ENCODE measurements at regions not wholly inside any gene's neighbourhood (a gene's known extent, or its start where the extent isn't known, plus 50 kb on each side); places are given as distances from the start of the nearest gene placed in this dataset.

DNA sequence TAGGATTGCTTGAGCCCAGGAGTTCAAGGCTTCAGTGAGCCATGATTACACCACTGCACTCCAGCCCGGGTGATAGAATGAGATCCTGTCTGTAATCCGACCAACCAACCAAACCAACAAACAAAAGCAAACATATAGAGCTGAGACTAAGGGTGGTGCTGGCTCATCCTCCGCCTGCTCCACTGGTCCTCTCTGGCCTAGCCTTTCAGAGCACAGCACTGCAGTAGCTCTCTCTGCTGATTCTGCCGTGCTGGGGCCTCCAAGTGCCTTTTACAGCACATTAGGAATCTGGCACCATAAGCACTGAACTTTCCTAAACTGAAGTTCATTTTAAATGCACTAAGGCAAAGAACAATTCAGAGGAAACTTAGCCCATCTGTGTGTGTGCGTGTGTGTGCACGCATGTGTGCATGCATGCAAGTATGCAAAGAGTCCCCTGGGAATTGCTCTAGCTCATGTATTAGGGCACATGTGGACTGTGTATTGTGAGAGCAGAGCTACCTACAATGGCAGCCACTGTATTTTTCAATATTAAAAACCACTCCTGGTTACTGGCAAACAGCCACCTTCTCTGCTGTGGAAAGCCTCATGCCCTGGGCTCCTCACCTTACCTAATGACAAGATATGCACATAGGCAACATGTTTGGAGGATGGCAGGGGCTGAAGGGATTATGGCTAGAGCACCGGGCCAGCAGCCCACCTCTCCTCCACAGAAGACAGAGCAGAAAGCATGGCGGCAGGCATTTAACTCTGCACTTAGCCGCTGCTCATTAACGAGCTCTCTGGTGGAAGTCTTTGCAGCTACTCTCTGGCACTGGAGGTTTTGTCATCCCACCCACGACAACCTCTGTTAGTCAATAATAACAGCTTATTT lies 223.1 kb upstream of the TSHZ3 start:
- TF ChIP-seq ZFP3 (CRISPR knock-in tag; IDR thresholded peaks at IDR 0.05) = no peak
- TF ChIP-seq, protein P1, sequence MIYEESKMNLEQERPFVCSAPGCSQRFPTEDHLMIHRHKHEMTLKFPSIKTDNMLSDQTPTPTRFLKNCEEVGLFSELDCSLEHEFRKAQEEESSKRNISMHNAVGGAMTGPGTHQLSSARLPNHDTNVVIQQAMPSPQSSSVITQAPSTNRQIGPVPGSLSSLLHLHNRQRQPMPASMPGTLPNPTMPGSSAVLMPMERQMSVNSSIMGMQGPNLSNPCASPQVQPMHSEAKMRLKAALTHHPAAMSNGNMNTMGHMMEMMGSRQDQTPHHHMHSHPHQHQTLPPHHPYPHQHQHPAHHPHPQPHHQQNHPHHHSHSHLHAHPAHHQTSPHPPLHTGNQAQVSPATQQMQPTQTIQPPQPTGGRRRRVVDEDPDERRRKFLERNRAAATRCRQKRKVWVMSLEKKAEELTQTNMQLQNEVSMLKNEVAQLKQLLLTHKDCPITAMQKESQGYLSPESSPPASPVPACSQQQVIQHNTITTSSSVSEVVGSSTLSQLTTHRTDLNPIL (CRISPR knock-in tag; IDR thresholded peaks at IDR 0.05; ENCODE audit: low read depth) = no peak
- TF ChIP-seq, protein P2, sequence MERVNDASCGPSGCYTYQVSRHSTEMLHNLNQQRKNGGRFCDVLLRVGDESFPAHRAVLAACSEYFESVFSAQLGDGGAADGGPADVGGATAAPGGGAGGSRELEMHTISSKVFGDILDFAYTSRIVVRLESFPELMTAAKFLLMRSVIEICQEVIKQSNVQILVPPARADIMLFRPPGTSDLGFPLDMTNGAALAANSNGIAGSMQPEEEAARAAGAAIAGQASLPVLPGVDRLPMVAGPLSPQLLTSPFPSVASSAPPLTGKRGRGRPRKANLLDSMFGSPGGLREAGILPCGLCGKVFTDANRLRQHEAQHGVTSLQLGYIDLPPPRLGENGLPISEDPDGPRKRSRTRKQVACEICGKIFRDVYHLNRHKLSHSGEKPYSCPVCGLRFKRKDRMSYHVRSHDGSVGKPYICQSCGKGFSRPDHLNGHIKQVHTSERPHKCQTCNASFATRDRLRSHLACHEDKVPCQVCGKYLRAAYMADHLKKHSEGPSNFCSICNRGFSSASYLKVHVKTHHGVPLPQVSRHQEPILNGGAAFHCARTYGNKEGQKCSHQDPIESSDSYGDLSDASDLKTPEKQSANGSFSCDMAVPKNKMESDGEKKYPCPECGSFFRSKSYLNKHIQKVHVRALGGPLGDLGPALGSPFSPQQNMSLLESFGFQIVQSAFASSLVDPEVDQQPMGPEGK (CRISPR knock-in tag; IDR thresholded peaks at IDR 0.05; ENCODE audit: borderline replicate concordance) = no peak
